Neural progenitor cell (in vitro differentiated cells): ENCODE measurements at regions not wholly inside any gene's neighbourhood (a gene's known extent, or its start where the extent isn't known, plus 50 kb on each side); places are given as distances from the start of the nearest gene placed in this dataset.

Experiments used
- DNase-seq: peaks from one replicate; pipeline ENCODE4 v3.0.0-alpha.2; 2016; ENCODE audit warnings: low spot score
- H2AFZ ChIP-seq: fragments of 200-600 bp; sonication (generic); replicated peaks from 2 replicates; pipeline ENCODE4 v1.6.1; 2016; ENCODE audit warnings: antibody characterized with exemption
- H3F3A ChIP-seq: fragments of 200-600 bp; sonication (generic); 2 replicates; pipeline ENCODE4 v1.6.1; 2016; ENCODE audit warnings: antibody characterized with exemption, low read depth
- H3K27ac ChIP-seq: fragments of 200-600 bp; sonication (generic); 2 replicates; pipeline ENCODE4 v1.5.1; 2016; ENCODE audit warnings: mild to moderate bottlenecking
- H3K27me3 ChIP-seq: fragments of 200-600 bp; sonication (generic); 2 replicates; pipeline ENCODE4 v1.6.1; 2016; ENCODE audit warnings: mild to moderate bottlenecking, moderate library complexity
- H3K36me3 ChIP-seq: fragments of 200-600 bp; sonication (generic); 2 replicates; pipeline ENCODE4 v1.5.1; 2016
- H3K4me1 ChIP-seq: fragments of 200-600 bp; sonication (generic); 2 replicates; pipeline ENCODE4 v1.6.1; 2016; ENCODE audit warnings: mixed run types
- H3K4me2 ChIP-seq: fragments of 200-600 bp; sonication (generic); 2 replicates; pipeline ENCODE4 v1.6.1; 2016
- H3K4me3 ChIP-seq: fragments of 200-600 bp; sonication (generic); 2 replicates; pipeline ENCODE4 v1.5.1; 2016
- H3K79me2 ChIP-seq: fragments of 200-600 bp; sonication (generic); 2 replicates; pipeline ENCODE4 v1.6.1; 2016; ENCODE audit warnings: low read depth
- H3K9ac ChIP-seq: fragments of 200-600 bp; sonication (generic); 2 replicates; pipeline ENCODE4 v1.6.1; 2016
- H3K9me3 ChIP-seq: fragments of 200-600 bp; sonication (generic); 2 replicates; pipeline ENCODE4 v1.5.1; 2016; ENCODE audit warnings: low read depth
- H4K20me1 ChIP-seq: fragments of 200-600 bp; sonication (generic); 2 replicates; pipeline ENCODE4 v1.6.1; 2016; ENCODE audit warnings: low read depth
- H3K27ac Mint-ChIP-seq: 3 replicates; pipeline ENCODE4 v1.8.0; 2021; ENCODE audit warnings: mixed read lengths
- H3K27me3 Mint-ChIP-seq: 2 replicates; pipeline ENCODE4 v1.8.0; 2022; ENCODE audit warnings: low read depth, mild to moderate bottlenecking, inconsistent platforms, moderate library complexity, mixed read lengths; ENCODE audit not compliant: insufficient read depth
- H3K36me3 Mint-ChIP-seq: 3 replicates; pipeline ENCODE4 v1.8.0; 2021; ENCODE audit warnings: mixed read lengths
- H3K4me1 Mint-ChIP-seq: 3 replicates; pipeline ENCODE4 v1.8.0; 2021; ENCODE audit warnings: mixed read lengths
- H3K4me3 Mint-ChIP-seq: 3 replicates; pipeline ENCODE4 v1.8.0; 2021; ENCODE audit warnings: mild to moderate bottlenecking, moderate library complexity, mixed read lengths
- H3K9me3 Mint-ChIP-seq: 3 replicates; pipeline ENCODE4 v1.8.0; 2020; ENCODE audit warnings: mixed read lengths
- CTCF ChIP-seq: fragments of 200-600 bp; sonication (generic); IDR thresholded peaks from 2 replicates; pipeline ENCODE4 v1.5.1; 2017; ENCODE audit warnings: antibody characterized with exemption, mild to moderate bottlenecking
- EZH2 ChIP-seq: fragments of 200-600 bp; sonication (generic); IDR thresholded peaks from 2 replicates; pipeline ENCODE4 v1.6.1; 2017; ENCODE audit warnings: antibody characterized with exemption, mild to moderate bottlenecking, moderate library complexity
- EZH2phosphoT487 ChIP-seq: fragments of 200-600 bp; sonication (generic); IDR thresholded peaks from 2 replicates; pipeline ENCODE4 v1.6.1; 2017; ENCODE audit warnings: antibody characterized with exemption

GRCh38 chr14:82886670-82887069, 1353.0 kb upstream of the SEL1L start:
- Histone ChIP-seq H3K4me3 (no peak overlapping the region), H2AFZ (no peak overlapping the region), H3K4me2 (no peak overlapping the region), H3K27ac (no peak overlapping the region), H3K27me3 (no peaks in the 10 kb centered on the region), H3K9me3 (no peaks in the 10 kb centered on the region), H3K79me2 (no peaks in the 10 kb centered on the region), H3F3A (no peaks in the 10 kb centered on the region), H3K9ac (no peak overlapping the region), H3K4me1 (no peaks in the 10 kb centered on the region), H3K36me3 (no peaks in the 10 kb centered on the region), H4K20me1 (no peaks in the 10 kb centered on the region)
- no peak for TF ChIP-seq EZH2
- no peaks in the 10 kb centered on the region for H3K36me3 Mint-ChIP-seq
- H3K27me3 Mint-ChIP-seq, result peaks cover 1% of the 10 kb centered on the region
- no peak for DNase-seq
- no peak overlapping the region for H3K4me3 Mint-ChIP-seq
- H3K4me1 Mint-ChIP-seq, result no peaks in the 10 kb centered on the region
- peaks cover 2% of the 10 kb centered on the region for H3K9me3 Mint-ChIP-seq
- H3K27ac Mint-ChIP-seq, result no peak overlapping the region

GRCh38 chr14:82889701-82890100, 1356.0 kb upstream of the SEL1L start:
- Mint-ChIP-seq H3K27me3 (no peaks in the 10 kb centered on the region), H3K4me3 (no peak overlapping the region), H3K9me3 (peaks cover 2% of the 10 kb centered on the region), H3K36me3 (no peaks in the 10 kb centered on the region), H3K4me1 (peaks cover 4% of the 10 kb centered on the region), H3K27ac (no peak overlapping the region)
- Histone ChIP-seq H3F3A (no peaks in the 10 kb centered on the region), H3K36me3 (no peaks in the 10 kb centered on the region), H3K27ac (no peak overlapping the region), H3K27me3 (no peaks in the 10 kb centered on the region), H3K4me2 (no peak overlapping the region), H3K9ac (no peak overlapping the region), H3K4me1 (no peaks in the 10 kb centered on the region), H3K4me3 (no peak overlapping the region), H2AFZ (no peak overlapping the region), H4K20me1 (no peaks in the 10 kb centered on the region), H3K79me2 (no peaks in the 10 kb centered on the region), H3K9me3 (no peaks in the 10 kb centered on the region)
- TF ChIP-seq EZH2phosphoT487 (no peak), CTCF (no peak), EZH2 (no peak)
- DNase-seq, result no peak

GRCh38 chr14:82896476-82896875, 1362.8 kb upstream of the SEL1L start:
- H3K27ac ChIP-seq, result no peak overlapping the region
- no peak overlapping the region for H3K27ac Mint-ChIP-seq

More at GRCh38 chr14:82896476-82896875, 1362.8 kb upstream of the SEL1L start:
- Histone ChIP-seq H3K27me3 (no peaks in the 10 kb centered on the region), H3K4me2 (no peak overlapping the region), H2AFZ (no peak overlapping the region), H3K4me3 (no peak overlapping the region), H3K9me3 (no peaks in the 10 kb centered on the region), H3K36me3 (no peaks in the 10 kb centered on the region), H4K20me1 (no peaks in the 10 kb centered on the region), H3K9ac (no peak overlapping the region), H3K4me1 (no peaks in the 10 kb centered on the region), H3F3A (no peaks in the 10 kb centered on the region), H3K79me2 (no peaks in the 10 kb centered on the region)
- no peak for DNase-seq
- TF ChIP-seq EZH2 (no peak), EZH2phosphoT487 (no peak), CTCF (no peak)
- Mint-ChIP-seq H3K9me3 (no peaks in the 10 kb centered on the region), H3K4me3 (no peak overlapping the region), H3K36me3 (no peaks in the 10 kb centered on the region), H3K4me1 (peaks cover 4% of the 10 kb centered on the region), H3K27me3 (no peaks in the 10 kb centered on the region)
